IMR-90 (cell line): ENCODE measurements at regions not wholly inside any gene's neighbourhood (a gene's known extent, or its start where the extent isn't known, plus 50 kb on each side); places are given as distances from the start of the nearest gene placed in this dataset.

Experiments
- CEBPB ChIP-seq: IDR thresholded peaks from 2 replicates; pipeline ENCODE4 v1.6.1; 2012; ENCODE audit warnings: low read depth, low read length, improper control_type of control experiment
- CTCF ChIP-seq: conservative IDR thresholded peaks from 2 replicates; pipeline ENCODE4 v1.5.1; 2012; ENCODE audit warnings: mild to moderate bottlenecking, low read depth, low read length, improper control_type of control experiment
- ELK1 ChIP-seq: fragments of 150-350 bp; IDR thresholded peaks from 2 replicates; pipeline ENCODE4 v1.6.1; 2016; ENCODE audit warnings: low read depth, mild to moderate bottlenecking, low read length, moderate library complexity, borderline replicate concordance
- FOS ChIP-seq: fragments of 150-350 bp; IDR thresholded peaks from 2 replicates; pipeline ENCODE4 v1.6.1; 2016; ENCODE audit warnings: low read depth, low read length
- MAFK ChIP-seq: IDR thresholded peaks from 2 replicates; pipeline ENCODE4 v1.6.1; 2012; ENCODE audit warnings: low read depth, low read length, improper control_type of control experiment
- MAZ ChIP-seq: IDR thresholded peaks from 2 replicates; pipeline ENCODE4 v1.6.1; 2012; ENCODE audit warnings: low read depth, mild to moderate bottlenecking, low read length, improper control_type of control experiment, moderate library complexity, borderline replicate concordance
- MXI1 ChIP-seq: IDR thresholded peaks from 2 replicates; pipeline ENCODE4 v1.6.1; 2012; ENCODE audit warnings: low read depth, mild to moderate bottlenecking, low read length, moderate library complexity, borderline replicate concordance
- POLR2A ChIP-seq: IDR thresholded peaks from 2 replicates; pipeline ENCODE4 v1.6.1; 2012; ENCODE audit warnings: mild to moderate bottlenecking, low read depth, low read length
- RAD21 ChIP-seq: IDR thresholded peaks from 2 replicates; pipeline ENCODE4 v1.6.1; 2012; ENCODE audit warnings: low read length, improper control_type of control experiment
- RCOR1 ChIP-seq: IDR thresholded peaks from 2 replicates; pipeline ENCODE4 v1.6.1; 2012; ENCODE audit warnings: mild to moderate bottlenecking, low read length, improper control_type of control experiment; ENCODE audit not compliant: insufficient replicate concordance
- RFX5 ChIP-seq: IDR thresholded peaks from 2 replicates; pipeline ENCODE4 v1.8.0; 2012; ENCODE audit warnings: low read depth, mild to moderate bottlenecking, low read length, moderate library complexity
- SMC3 ChIP-seq: fragments of 150-350 bp; IDR thresholded peaks from 2 replicates; pipeline ENCODE4 v1.6.1; 2016; ENCODE audit warnings: low read depth, mild to moderate bottlenecking, antibody characterized with exemption, low read length, moderate library complexity
- USF2 ChIP-seq: fragments of 150-350 bp; IDR thresholded peaks from 2 replicates; pipeline ENCODE4 v1.6.1; 2017; ENCODE audit warnings: mild to moderate bottlenecking, antibody characterized with exemption, low read length, low read depth

GRCh38 chr1:90210633-90211491 is 216.0 kb downstream of the ZNF326 start:
- TF ChIP-seq POLR2A (no peak), MAZ (no peak), CTCF (no peak), RAD21 (no peak), MAFK (no peak), RCOR1 (no peak), USF2 (no peak), FOS (no peak), CEBPB (no peak), MXI1 (no peak), RFX5 (no peak), SMC3 (no peak), ELK1 (no peak)
